ENCODE measurements at regions not wholly inside any gene's neighbourhood (a gene's known extent, or its start where the extent isn't known, plus 50 kb on each side); places are given as distances from the start of the nearest gene placed in this dataset.

DNA sequence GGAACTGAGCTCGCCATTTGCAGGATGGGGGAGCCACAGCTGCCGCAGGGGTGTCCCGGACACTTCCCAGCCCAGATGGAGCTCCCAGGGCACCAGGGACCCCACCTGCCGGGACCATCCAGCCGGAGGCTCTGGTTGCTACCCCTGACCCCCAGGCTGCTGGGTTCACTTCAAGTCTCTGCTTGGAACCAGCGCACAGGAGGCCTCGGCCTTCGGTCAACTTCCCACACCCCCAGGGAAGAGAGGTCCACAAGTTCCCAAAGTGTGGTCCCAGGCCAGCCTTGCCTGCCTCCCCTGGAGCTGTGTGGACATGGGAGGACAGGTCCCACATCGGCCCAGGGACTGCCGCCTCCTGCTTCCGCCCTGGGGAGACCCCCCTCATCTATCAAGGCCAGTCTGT, 117.0 kb downstream of the TEX29 start:
- H2BK5ac ChIP-seq (ENCODE audit: insufficient read length, low read length) = no peak overlapping the region
- H2BK15ac ChIP-seq (ENCODE audit: low read depth, low read length) = no peak overlapping the region; the same call in 1 of the 2 replicates
- no peaks in the 10 kb centered on the region for H3K27me3 ChIP-seq (ENCODE audit: insufficient read depth, low read length)
- no peaks in the 10 kb centered on the region for H3K23me2 ChIP-seq (ENCODE audit: insufficient read length, low read depth, low read length, poor library complexity, severe bottlenecking)
- no peak overlapping the region for H2BK120ac ChIP-seq (ENCODE audit: low read depth, low read length, poor library complexity, severe bottlenecking)
- no peaks in the 10 kb centered on the region for H3K79me2 ChIP-seq (ENCODE audit: insufficient read depth, low read length)
- no peaks in the 10 kb centered on the region for H3K4me1 ChIP-seq (ENCODE audit: insufficient read depth, low read length)
- no peak overlapping the region for H2AK5ac ChIP-seq (ENCODE audit: insufficient read length, low read length)
- Mint-ChIP-seq H3K27ac (no peak overlapping the region), H3K27me3 (ENCODE audit: low read depth) (peaks cover 29% of the 10 kb centered on the region), H3K4me1 (peaks cover 0 to 7% of the 10 kb centered on the region in 2 experiments; a peak in 3 of 4 replicates), H3K4me3 (no peak overlapping the region), H3K36me3 (ENCODE audit: insufficient read depth in 1 of 3, low read depth in 3 of 3) (no peaks in the 10 kb centered on the region), H3K9me3 (peaks cover 3% of the 10 kb centered on the region in 2 experiments; a peak in 3 of 5 replicates)
- H3K14ac ChIP-seq (ENCODE audit: insufficient read depth, low read length) = no peak overlapping the region
- DNase-seq = no peak
- H4K5ac ChIP-seq (ENCODE audit: insufficient read length, low read depth, low read length) = no peak overlapping the region
- no peak overlapping the region for H3K56ac ChIP-seq (ENCODE audit: insufficient read length, low read depth, low read length)
- H3K4me2 ChIP-seq (ENCODE audit: insufficient read depth, insufficient read length, low read length) = no peak overlapping the region
- H4K91ac ChIP-seq (ENCODE audit: insufficient read length, low read depth, low read length) = no peak overlapping the region
- no peak overlapping the region for H2AFZ ChIP-seq (ENCODE audit: low read length)
- no peak overlapping the region for H3K23ac ChIP-seq (ENCODE audit: insufficient read length, low read depth, low read length)
- H2BK12ac ChIP-seq (ENCODE audit: insufficient read length, low read depth, low read length) = no peak overlapping the region
- H3K27ac ChIP-seq (ENCODE audit: insufficient read length, low read depth, low read length) = no peak overlapping the region
- WGBS (ENCODE audit: extremely low coverage, insufficient read length, low lambda C conversion rate) = no CpG with 5 or more reads among the region's 11 CpGs
- H4K8ac ChIP-seq (replicated peaks; ENCODE audit: insufficient read length, low read depth, low read length) = no peak overlapping the region
- TF ChIP-seq, protein P1, sequence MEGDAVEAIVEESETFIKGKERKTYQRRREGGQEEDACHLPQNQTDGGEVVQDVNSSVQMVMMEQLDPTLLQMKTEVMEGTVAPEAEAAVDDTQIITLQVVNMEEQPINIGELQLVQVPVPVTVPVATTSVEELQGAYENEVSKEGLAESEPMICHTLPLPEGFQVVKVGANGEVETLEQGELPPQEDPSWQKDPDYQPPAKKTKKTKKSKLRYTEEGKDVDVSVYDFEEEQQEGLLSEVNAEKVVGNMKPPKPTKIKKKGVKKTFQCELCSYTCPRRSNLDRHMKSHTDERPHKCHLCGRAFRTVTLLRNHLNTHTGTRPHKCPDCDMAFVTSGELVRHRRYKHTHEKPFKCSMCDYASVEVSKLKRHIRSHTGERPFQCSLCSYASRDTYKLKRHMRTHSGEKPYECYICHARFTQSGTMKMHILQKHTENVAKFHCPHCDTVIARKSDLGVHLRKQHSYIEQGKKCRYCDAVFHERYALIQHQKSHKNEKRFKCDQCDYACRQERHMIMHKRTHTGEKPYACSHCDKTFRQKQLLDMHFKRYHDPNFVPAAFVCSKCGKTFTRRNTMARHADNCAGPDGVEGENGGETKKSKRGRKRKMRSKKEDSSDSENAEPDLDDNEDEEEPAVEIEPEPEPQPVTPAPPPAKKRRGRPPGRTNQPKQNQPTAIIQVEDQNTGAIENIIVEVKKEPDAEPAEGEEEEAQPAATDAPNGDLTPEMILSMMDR (conservative IDR thresholded peaks at IDR 0.05) = no peak
- no peaks in the 10 kb centered on the region for H3K9me3 ChIP-seq (ENCODE audit: control insufficient read depth, low read depth, low read length)
- no peak overlapping the region for H3K18ac ChIP-seq (ENCODE audit: insufficient read length, low read depth, low read length)
- no peak overlapping the region for H3T11ph ChIP-seq (ENCODE audit: low read length)
- H2BK20ac ChIP-seq (ENCODE audit: low read depth, low read length, poor library complexity, severe bottlenecking) = no peak overlapping the region
- no peaks in the 10 kb centered on the region for H3K79me1 ChIP-seq (ENCODE audit: insufficient read depth, low read depth, low read length, poor library complexity, severe bottlenecking)
- no peak overlapping the region for H3K9ac ChIP-seq (ENCODE audit: extremely low read depth, insufficient read length, low read length)
- H4K20me1 ChIP-seq (ENCODE audit: control insufficient read depth, insufficient read depth, insufficient read length) = no peaks in the 10 kb centered on the region
- no peak overlapping the region for H3K4ac ChIP-seq (ENCODE audit: low read depth, low read length)
